ENCODE measurements at regions not wholly inside any gene's neighbourhood (a gene's known extent, or its start where the extent isn't known, plus 50 kb on each side); places are given as distances from the start of the nearest gene placed in this dataset.
"Not testable (repeated sequence)": the region's sequence is repeated elsewhere in the genome, so short reads cannot be mapped to it uniquely, and the experiment has no call there.

DNA sequence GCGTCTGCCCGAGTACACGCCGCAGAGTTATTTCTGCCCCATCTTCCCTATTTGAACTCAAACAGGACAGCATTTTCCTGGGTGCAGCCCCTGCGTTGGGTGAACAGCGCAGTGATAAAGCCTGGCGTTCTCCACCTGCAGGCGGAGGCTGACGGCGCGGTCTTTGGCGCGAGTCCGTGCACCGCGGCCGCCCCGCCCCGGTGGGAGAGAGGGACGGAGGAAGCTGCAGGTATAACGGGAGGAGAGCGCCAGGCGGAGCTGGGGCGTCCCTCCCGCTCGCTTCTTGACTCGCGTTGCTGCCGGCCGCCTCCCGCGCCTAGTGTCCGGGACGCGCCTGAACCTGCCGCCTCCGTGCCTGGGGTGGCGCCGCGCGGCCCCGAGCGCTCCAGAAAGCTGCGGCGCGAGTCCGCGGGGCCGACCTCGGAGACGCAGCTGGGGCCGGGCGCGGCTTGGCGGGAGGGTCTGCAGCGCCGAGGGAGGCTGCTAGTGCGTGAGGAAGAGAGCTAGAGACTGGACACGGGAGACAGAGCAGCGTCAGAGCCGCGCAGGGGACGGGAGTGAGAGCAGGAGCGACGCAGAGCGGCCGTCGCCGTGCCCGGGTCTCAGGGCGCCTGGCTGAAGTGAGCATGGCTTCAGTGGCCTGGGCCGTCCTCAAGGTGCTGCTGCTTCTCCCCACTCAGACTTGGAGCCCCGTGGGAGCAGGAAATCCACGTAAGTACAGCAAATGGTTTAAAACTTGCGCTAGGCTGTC lies 140.7 kb downstream of the SPATA31A7 start:
- H3K9me3 ChIP-seq; H3K27ac ChIP-seq; H3K4me1 ChIP-seq; ATAC-seq; H3K27me3 ChIP-seq; H3K36me3 ChIP-seq; intact Hi-C loops (cut with DNase I): not testable (repeated sequence)
- peak overlapping the region in 1 of 3 donors; percentile 32 for H3K4me3 ChIP-seq
- WGBS (ENCODE audit: insufficient coverage, low coverage, low lambda C conversion rate, missing lambda C conversion rate) = under 1% methylated on average over 17 of the region's 75 CpGs
- DNase-seq = peak in 2 of 3 donors; percentile 20 to 50

DNA sequence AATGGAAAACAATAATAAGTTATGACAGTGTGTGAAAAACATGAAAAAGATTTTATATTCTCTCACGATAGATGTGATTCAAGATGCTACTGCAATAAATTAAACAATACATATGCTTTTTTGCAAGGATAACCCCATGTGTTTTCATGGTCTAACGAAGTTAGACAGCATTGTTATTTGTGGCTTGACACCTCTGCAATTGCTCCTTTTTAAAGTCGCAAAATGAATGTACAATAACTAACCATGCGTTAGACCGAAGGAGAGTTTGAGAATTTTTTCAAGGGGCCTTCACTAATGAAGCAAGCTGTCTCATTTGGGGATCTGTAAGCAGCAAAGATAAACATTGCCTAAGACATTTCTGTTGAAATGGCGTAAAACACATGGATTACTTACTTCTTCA lies 167.1 kb downstream of the SPATA31A7 start:
- H3K27ac ChIP-seq; H3K4me1 ChIP-seq; ATAC-seq; H3K9me3 ChIP-seq; DNase-seq; H3K4me3 ChIP-seq; H3K36me3 ChIP-seq; intact Hi-C loops (cut with DNase I); H3K27me3 ChIP-seq: not testable (repeated sequence)
- WGBS (ENCODE audit: insufficient coverage, low coverage, low lambda C conversion rate, missing lambda C conversion rate) = 43% methylated on average over 1 of the region's 6 CpGs

- H3K27ac ChIP-seq; H3K4me3 ChIP-seq; DNase-seq; intact Hi-C loops (cut with DNase I); H3K9me3 ChIP-seq; ATAC-seq; H3K36me3 ChIP-seq; H3K4me1 ChIP-seq; H3K27me3 ChIP-seq: not testable (repeated sequence)
- 40% methylated on average over 1 of the region's 1 CpG for WGBS (ENCODE audit: insufficient coverage, low coverage, low lambda C conversion rate, missing lambda C conversion rate)
Measured at GRCh38 chr9:61374390-61374789, 184.6 kb downstream of the SPATA31A7 start.

DNA sequence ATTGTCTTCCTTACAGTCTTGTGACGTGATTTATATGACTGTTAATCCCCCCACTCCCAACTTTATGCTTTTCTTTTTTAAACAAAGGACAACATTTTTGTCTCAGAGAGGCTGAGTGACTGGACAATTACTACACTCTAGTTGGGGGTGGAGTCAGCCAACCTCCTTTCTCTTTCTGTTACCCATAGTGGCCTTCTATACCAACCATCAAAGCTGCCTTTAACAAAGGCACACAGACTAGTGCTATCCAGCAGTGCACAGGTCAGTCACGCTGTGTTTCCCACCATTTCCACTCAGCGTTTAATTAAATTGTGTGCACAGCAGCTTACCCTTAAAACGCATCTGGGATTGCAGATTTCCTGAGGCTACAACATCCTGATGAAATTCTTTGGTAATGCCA lies 186.3 kb downstream of the SPATA31A7 start:
- H3K36me3 ChIP-seq; H3K4me3 ChIP-seq; H3K27ac ChIP-seq; H3K4me1 ChIP-seq; H3K27me3 ChIP-seq; intact Hi-C loops (cut with DNase I); ATAC-seq; DNase-seq; H3K9me3 ChIP-seq: not testable (repeated sequence)
- no CpG with 5 or more reads among the region's 4 CpGs for WGBS (ENCODE audit: insufficient coverage, low coverage, low lambda C conversion rate, missing lambda C conversion rate)

DNA sequence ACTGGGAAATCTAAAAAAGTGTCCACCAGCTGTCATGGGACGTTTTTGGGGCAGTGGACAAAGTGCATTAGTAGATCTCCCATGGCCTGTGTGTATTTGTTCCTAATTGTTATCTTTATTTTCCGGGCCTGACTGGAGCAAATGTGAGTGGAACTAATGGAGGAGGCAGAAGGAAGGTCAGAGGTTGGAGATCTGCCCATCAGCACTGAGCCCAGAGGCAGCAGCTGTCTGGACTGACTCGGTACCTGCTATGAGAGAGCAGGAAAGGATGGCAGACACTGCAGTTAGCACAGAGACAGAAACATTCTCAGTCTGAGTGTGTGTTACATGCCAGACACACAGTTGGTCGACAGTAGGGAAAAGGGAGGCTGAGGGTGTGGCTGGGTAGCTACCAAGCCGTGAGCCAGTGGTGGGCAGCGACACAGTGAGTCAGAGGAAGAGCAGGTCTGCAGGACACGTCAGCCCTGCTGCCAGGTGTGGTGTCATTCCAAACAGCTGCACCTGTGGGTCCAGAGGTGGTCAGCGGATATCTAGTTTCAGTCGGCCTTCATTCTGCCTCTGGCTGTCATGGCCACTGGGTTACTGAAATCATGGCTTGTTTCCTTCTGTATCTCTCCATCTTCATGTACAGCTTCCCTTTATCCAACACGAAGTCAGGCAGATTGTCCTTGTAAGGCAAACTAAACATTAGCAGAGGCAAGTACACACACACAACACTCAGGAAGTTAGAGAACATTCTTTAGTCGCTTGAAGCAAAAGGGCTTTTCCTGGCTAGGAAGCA lies 196.4 kb downstream of the SPATA31A7 start:
- H3K36me3 ChIP-seq; H3K4me1 ChIP-seq; DNase-seq; H3K27ac ChIP-seq; H3K27me3 ChIP-seq; H3K4me3 ChIP-seq; H3K9me3 ChIP-seq; intact Hi-C loops (cut with DNase I): not testable (repeated sequence)
- no CpG with 5 or more reads among the region's 11 CpGs for WGBS (ENCODE audit: insufficient coverage, low coverage, low lambda C conversion rate, missing lambda C conversion rate)
- peak in 2 of 4 donors; percentile 25 to 52 for ATAC-seq

DNA sequence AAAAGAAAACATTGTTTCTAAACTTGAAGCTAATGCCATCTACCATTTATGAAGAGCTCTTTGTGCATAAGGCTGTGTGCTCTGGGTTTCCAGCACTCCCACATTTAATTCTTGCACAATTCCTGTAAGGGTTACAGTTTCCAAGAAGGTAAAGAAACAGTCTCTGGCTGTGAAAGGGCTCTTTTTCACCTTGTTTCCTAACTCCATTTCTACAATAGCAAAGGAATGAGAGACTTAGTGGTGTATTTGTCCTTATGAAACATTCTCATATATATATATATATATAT lies 196.9 kb downstream of the SPATA31A7 start:
- intact Hi-C loops (cut with DNase I); DNase-seq; ATAC-seq; H3K4me1 ChIP-seq; H3K36me3 ChIP-seq; H3K9me3 ChIP-seq; H3K27me3 ChIP-seq; H3K4me3 ChIP-seq; H3K27ac ChIP-seq: not testable (repeated sequence)

- DNase-seq; intact Hi-C loops (cut with DNase I); H3K27ac ChIP-seq; H3K36me3 ChIP-seq; H3K4me1 ChIP-seq; H3K27me3 ChIP-seq; H3K9me3 ChIP-seq; ATAC-seq; H3K4me3 ChIP-seq: not testable (repeated sequence)
- no CpG with 5 or more reads among the region's 1 CpG for WGBS (ENCODE audit: insufficient coverage, low coverage, low lambda C conversion rate, missing lambda C conversion rate)
Measured at GRCh38 chr9:61402692-61403091, 212.9 kb downstream of the SPATA31A7 start.

- intact Hi-C loops (cut with DNase I); DNase-seq: not testable (repeated sequence)
Measured at GRCh38 chr9:61411933-61412605, 222.2 kb downstream of the SPATA31A7 start.

DNA sequence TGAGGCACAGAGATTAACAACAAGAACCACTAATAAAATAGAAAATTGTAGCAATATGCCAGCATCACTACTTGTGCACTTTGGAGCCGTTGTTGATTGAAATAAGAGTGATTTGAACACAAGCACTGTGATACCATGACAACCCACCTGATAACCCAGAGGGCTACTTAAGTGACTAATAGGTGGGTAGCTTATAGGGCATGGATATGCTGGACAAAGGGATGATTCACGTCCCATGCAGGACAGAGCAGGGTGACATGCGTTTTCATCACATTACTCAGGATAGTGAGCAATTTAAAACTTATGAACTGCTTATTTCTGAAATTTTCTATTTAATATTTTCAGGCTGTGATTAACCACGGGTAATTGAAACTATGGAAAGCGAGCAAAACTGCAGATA lies 222.9 kb downstream of the SPATA31A7 start:
- H3K4me3 ChIP-seq; H3K4me1 ChIP-seq; intact Hi-C loops (cut with DNase I); H3K27ac ChIP-seq; H3K36me3 ChIP-seq; H3K27me3 ChIP-seq; ATAC-seq; DNase-seq; H3K9me3 ChIP-seq: not testable (repeated sequence)
- WGBS (ENCODE audit: insufficient coverage, low coverage, low lambda C conversion rate, missing lambda C conversion rate) = 27% methylated on average over 2 of the region's 5 CpGs

More at GRCh38 chr9:61411933-61412605, 222.2 kb downstream of the SPATA31A7 start:
- not testable (repeated sequence) for H3K27ac ChIP-seq, H3K4me1 ChIP-seq, H3K36me3 ChIP-seq, H3K9me3 ChIP-seq, H3K27me3 ChIP-seq, ATAC-seq, H3K4me3 ChIP-seq
- WGBS (ENCODE audit: insufficient coverage, low coverage, low lambda C conversion rate, missing lambda C conversion rate) = 61% methylated on average over 5 of the region's 12 CpGs

- intact Hi-C loops (cut with DNase I); H3K27me3 ChIP-seq; H3K36me3 ChIP-seq; ATAC-seq; H3K4me1 ChIP-seq; H3K9me3 ChIP-seq; DNase-seq; H3K27ac ChIP-seq; H3K4me3 ChIP-seq: not testable (repeated sequence)
Measured at GRCh38 chr9:61418174-61418573, 228.3 kb downstream of the SPATA31A7 start.

DNA sequence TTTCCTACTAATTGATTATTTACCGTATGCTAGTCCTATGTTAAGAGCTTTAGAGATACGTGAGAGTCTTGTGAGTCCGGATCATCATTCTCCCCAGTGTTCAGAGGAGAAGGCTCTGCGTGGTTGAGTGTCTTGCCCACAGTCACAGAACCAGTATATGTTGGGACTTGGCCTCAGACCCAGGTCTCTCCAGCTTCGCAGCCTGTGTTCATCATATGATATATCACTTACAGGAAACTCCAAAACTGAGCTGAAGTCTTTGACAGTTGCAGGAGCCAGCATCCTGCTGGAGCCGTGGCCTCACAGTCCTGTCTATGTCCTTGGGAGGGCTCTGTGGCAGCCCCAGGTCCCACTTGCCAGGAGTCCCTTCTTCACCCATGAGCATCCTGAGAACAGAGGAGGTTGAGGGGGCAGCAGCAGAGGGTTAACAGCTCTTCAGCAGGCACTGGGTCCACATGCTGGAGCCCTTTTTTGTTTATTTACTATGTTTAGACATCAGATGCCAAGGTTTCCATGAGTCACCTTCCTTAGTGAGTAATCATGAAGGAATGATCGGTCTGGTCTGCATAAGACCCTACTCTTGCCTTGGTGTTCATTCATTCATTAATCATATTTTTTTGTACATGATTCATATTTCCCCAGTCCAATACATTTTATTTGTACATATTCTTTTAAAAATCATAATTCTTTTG lies 230.6 kb downstream of the SPATA31A7 start:
- H3K36me3 ChIP-seq; H3K27ac ChIP-seq; H3K4me3 ChIP-seq; intact Hi-C loops (cut with DNase I); ATAC-seq; H3K4me1 ChIP-seq; H3K9me3 ChIP-seq; DNase-seq; H3K27me3 ChIP-seq: not testable (repeated sequence)
- WGBS (ENCODE audit: insufficient coverage, low coverage, low lambda C conversion rate, missing lambda C conversion rate) = 60% methylated on average over 1 of the region's 7 CpGs
